ENCODE measurements at regions not wholly inside any gene's neighbourhood (a gene's known extent, or its start where the extent isn't known, plus 50 kb on each side); places are given as distances from the start of the nearest gene placed in this dataset.
A peak's percentile ranks its signal among the peaks of the same experiment; 100 is the strongest.

- no peak overlapping the region for H3K4me2 ChIP-seq
- WGBS (ENCODE audit: low lambda C conversion rate, missing lambda C conversion rate), result 73% methylated on average over 1 of the region's 1 CpG
- H3K9me2 ChIP-seq (replicated peaks; ENCODE audit: insufficient read depth), result no peaks in the 10 kb centered on the region
- no peak overlapping the region for H2AFZ ChIP-seq
- H3K79me2 ChIP-seq, result no peaks in the 10 kb centered on the region
- no peak overlapping the region for H3K4me3 ChIP-seq
- peaks cover 4% of the 10 kb centered on the region for H3K4me1 ChIP-seq (ENCODE audit: insufficient read depth)
- no peak for DNase-seq (ENCODE audit: low spot score)
- no peak overlapping the region for H3K27ac ChIP-seq
- TF ChIP-seq EZH2 (IDR thresholded peaks at IDR 0.05; ENCODE audit: borderline replicate concordance), result no peak
- H4K20me1 ChIP-seq (ENCODE audit: insufficient read depth, poor library complexity, severe bottlenecking), result no peaks in the 10 kb centered on the region
- H3K36me3 ChIP-seq (replicated peaks; ENCODE audit: insufficient read depth, low read depth), result no peaks in the 10 kb centered on the region
- H3K9me3 ChIP-seq (ENCODE audit: low read depth), result no peaks in the 10 kb centered on the region
- H3K27me3 ChIP-seq, result no peaks in the 10 kb centered on the region
Measured at GRCh38 chr9:105957830-105958229, 263.5 kb downstream of the TMEM38B start.

GRCh38 chr9:105958587-105958986 lies 264.2 kb downstream of the TMEM38B start:
- Histone ChIP-seq H3K9me3 (ENCODE audit: low read depth) (no peaks in the 10 kb centered on the region), H3K4me3 (no peak overlapping the region), H3K9me2 (replicated peaks; ENCODE audit: insufficient read depth) (no peaks in the 10 kb centered on the region), H3K4me1 (ENCODE audit: insufficient read depth) (peaks cover 4% of the 10 kb centered on the region), H3K36me3 (replicated peaks; ENCODE audit: insufficient read depth, low read depth) (no peaks in the 10 kb centered on the region), H3K27ac (no peak overlapping the region), H3K4me2 (no peak overlapping the region), H2AFZ (no peak overlapping the region), H4K20me1 (ENCODE audit: insufficient read depth, poor library complexity, severe bottlenecking) (no peaks in the 10 kb centered on the region), H3K27me3 (no peaks in the 10 kb centered on the region), H3K79me2 (no peaks in the 10 kb centered on the region)
- 89% methylated on average over 3 of the region's 3 CpGs for WGBS (ENCODE audit: low lambda C conversion rate, missing lambda C conversion rate)
- DNase-seq (ENCODE audit: low spot score), result no peak
- TF ChIP-seq EZH2phosphoT487 (IDR thresholded peaks at IDR 0.05; ENCODE audit: low read depth, severe bottlenecking, unreplicated experiment) (no peak), EZH2 (IDR thresholded peaks at IDR 0.05; ENCODE audit: borderline replicate concordance) (no peak), CTCF (IDR thresholded peaks at IDR 0.05; ENCODE audit: poor library complexity) (no peak)

- H3K27ac ChIP-seq, result no peak overlapping the region
- no peaks in the 10 kb centered on the region for H4K20me1 ChIP-seq (ENCODE audit: insufficient read depth, poor library complexity, severe bottlenecking)
- H3K9me2 ChIP-seq (replicated peaks; ENCODE audit: insufficient read depth), result no peaks in the 10 kb centered on the region
- H3K4me2 ChIP-seq, result no peak overlapping the region
- H2AFZ ChIP-seq, result no peak overlapping the region
- peak; percentile 19 for DNase-seq (ENCODE audit: low spot score)
- no peaks in the 10 kb centered on the region for H3K27me3 ChIP-seq
- H3K79me2 ChIP-seq, result no peaks in the 10 kb centered on the region
- TF ChIP-seq EZH2 (IDR thresholded peaks at IDR 0.05; ENCODE audit: borderline replicate concordance) (no peak), EZH2phosphoT487 (IDR thresholded peaks at IDR 0.05; ENCODE audit: low read depth, severe bottlenecking, unreplicated experiment) (no peak), CTCF (IDR thresholded peaks at IDR 0.05; ENCODE audit: poor library complexity) (no peak)
- H3K9me3 ChIP-seq (ENCODE audit: low read depth), result no peaks in the 10 kb centered on the region
- 63% methylated on average over 3 of the region's 3 CpGs for WGBS (ENCODE audit: low lambda C conversion rate, missing lambda C conversion rate)
- H3K4me3 ChIP-seq, result no peak overlapping the region
- peaks cover 4% of the 10 kb centered on the region for H3K4me1 ChIP-seq (ENCODE audit: insufficient read depth)
- H3K36me3 ChIP-seq (replicated peaks; ENCODE audit: insufficient read depth, low read depth), result no peaks in the 10 kb centered on the region
Measured at GRCh38 chr9:105959531-105959930, 265.2 kb downstream of the TMEM38B start.

- H2AFZ ChIP-seq, result no peak overlapping the region
- no peak for DNase-seq (ENCODE audit: low spot score)
- H3K27ac ChIP-seq, result peak overlapping the region; percentile 42
- H3K27me3 ChIP-seq, result no peaks in the 10 kb centered on the region
- no peaks in the 10 kb centered on the region for H3K9me3 ChIP-seq (ENCODE audit: low read depth)
- 77% methylated on average over 4 of the region's 4 CpGs for WGBS (ENCODE audit: low lambda C conversion rate, missing lambda C conversion rate)
- no peak overlapping the region for H3K4me3 ChIP-seq
- H3K9me2 ChIP-seq (replicated peaks; ENCODE audit: insufficient read depth), result no peaks in the 10 kb centered on the region
- no peaks in the 10 kb centered on the region for H4K20me1 ChIP-seq (ENCODE audit: insufficient read depth, poor library complexity, severe bottlenecking)
- no peak for TF ChIP-seq CTCF (IDR thresholded peaks at IDR 0.05; ENCODE audit: poor library complexity)
- no peak for TF ChIP-seq EZH2 (IDR thresholded peaks at IDR 0.05; ENCODE audit: borderline replicate concordance)
- no peak for TF ChIP-seq EZH2phosphoT487 (IDR thresholded peaks at IDR 0.05; ENCODE audit: low read depth, severe bottlenecking, unreplicated experiment)
- no peaks in the 10 kb centered on the region for H3K36me3 ChIP-seq (replicated peaks; ENCODE audit: insufficient read depth, low read depth)
- peaks cover 4% of the 10 kb centered on the region for H3K4me1 ChIP-seq (ENCODE audit: insufficient read depth)
- no peaks in the 10 kb centered on the region for H3K79me2 ChIP-seq
- no peak overlapping the region for H3K4me2 ChIP-seq
Measured at GRCh38 chr9:105963343-105964099, 269.2 kb downstream of the TMEM38B start.

Data from hepatocyte (in vitro differentiated cells).